PFSK-1 (cell line): ENCODE measurements at regions not wholly inside any gene's neighbourhood (a gene's known extent, or its start where the extent isn't known, plus 50 kb on each side); places are given as distances from the start of the nearest gene placed in this dataset.

Source experiments
- FOXP2 ChIP-seq: optimal IDR thresholded peaks from 2 replicates; pipeline ENCODE3; 2011; ENCODE audit warnings: borderline replicate concordance, control low read depth, inconsistent platforms; ENCODE audit not compliant: insufficient read depth; ENCODE audit errors: extremely low read length, extremely low read depth
- POLR2AphosphoS5 ChIP-seq: IDR thresholded peaks from 2 replicates; pipeline ENCODE4 v1.6.1; 2012; ENCODE audit warnings: low read depth, mild to moderate bottlenecking, control low read depth, low read length, moderate library complexity
- SIN3A ChIP-seq: IDR thresholded peaks from 2 replicates; pipeline ENCODE4 v1.6.1; 2012; ENCODE audit warnings: mild to moderate bottlenecking, low read length, moderate library complexity, borderline replicate concordance; ENCODE audit not compliant: insufficient read depth
- TAF1 ChIP-seq: IDR thresholded peaks from 2 replicates; pipeline ENCODE4 v1.6.1; 2012; ENCODE audit warnings: low read length, control low read depth, borderline replicate concordance; ENCODE audit not compliant: insufficient read depth
- TF ChIP-seq, protein P1 (sequence below), 2 experiments: IDR thresholded peaks; 2 replicates each; pipeline versions ENCODE4 v1.6.1 to v1.8.0; 2011 to 2012; ENCODE audit warnings: low read depth in 2 of 2, low read length in 2 of 2, control low read depth in 1 of 2, inconsistent platforms in 1 of 2, mild to moderate bottlenecking in 1 of 2, moderate library complexity in 1 of 2; ENCODE audit not compliant: insufficient read depth in 1 of 2

DNA sequence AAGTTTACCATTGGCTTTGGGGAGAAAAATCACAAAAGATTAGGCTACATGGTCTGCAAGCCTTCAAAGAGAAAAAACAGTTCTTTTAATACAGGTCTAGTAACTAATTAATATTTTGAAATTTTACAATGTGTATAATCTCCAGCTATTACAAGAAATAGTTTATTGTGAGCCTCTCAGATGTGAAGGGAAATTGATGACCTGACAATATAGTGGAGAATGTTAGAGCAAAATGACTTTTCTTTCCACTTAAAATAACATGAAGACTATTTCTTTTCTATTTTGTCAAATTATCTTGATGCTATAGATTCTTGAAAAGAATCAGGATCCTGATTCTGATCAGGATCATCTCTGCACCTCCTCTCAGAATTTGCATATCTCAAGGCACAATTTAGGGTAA, 362.3 kb downstream of the PMP22 start:
- TF ChIP-seq, protein P1, sequence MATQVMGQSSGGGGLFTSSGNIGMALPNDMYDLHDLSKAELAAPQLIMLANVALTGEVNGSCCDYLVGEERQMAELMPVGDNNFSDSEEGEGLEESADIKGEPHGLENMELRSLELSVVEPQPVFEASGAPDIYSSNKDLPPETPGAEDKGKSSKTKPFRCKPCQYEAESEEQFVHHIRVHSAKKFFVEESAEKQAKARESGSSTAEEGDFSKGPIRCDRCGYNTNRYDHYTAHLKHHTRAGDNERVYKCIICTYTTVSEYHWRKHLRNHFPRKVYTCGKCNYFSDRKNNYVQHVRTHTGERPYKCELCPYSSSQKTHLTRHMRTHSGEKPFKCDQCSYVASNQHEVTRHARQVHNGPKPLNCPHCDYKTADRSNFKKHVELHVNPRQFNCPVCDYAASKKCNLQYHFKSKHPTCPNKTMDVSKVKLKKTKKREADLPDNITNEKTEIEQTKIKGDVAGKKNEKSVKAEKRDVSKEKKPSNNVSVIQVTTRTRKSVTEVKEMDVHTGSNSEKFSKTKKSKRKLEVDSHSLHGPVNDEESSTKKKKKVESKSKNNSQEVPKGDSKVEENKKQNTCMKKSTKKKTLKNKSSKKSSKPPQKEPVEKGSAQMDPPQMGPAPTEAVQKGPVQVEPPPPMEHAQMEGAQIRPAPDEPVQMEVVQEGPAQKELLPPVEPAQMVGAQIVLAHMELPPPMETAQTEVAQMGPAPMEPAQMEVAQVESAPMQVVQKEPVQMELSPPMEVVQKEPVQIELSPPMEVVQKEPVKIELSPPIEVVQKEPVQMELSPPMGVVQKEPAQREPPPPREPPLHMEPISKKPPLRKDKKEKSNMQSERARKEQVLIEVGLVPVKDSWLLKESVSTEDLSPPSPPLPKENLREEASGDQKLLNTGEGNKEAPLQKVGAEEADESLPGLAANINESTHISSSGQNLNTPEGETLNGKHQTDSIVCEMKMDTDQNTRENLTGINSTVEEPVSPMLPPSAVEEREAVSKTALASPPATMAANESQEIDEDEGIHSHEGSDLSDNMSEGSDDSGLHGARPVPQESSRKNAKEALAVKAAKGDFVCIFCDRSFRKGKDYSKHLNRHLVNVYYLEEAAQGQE (IDR thresholded peaks at IDR 0.05; ENCODE audit: insufficient read depth in 1 of 2, low read depth in 2 of 2, low read length in 2 of 2): no peak
- no peak for TF ChIP-seq POLR2AphosphoS5
- TF ChIP-seq TAF1: no peak
- TF ChIP-seq SIN3A: no peak
- no peak for TF ChIP-seq FOXP2

DNA sequence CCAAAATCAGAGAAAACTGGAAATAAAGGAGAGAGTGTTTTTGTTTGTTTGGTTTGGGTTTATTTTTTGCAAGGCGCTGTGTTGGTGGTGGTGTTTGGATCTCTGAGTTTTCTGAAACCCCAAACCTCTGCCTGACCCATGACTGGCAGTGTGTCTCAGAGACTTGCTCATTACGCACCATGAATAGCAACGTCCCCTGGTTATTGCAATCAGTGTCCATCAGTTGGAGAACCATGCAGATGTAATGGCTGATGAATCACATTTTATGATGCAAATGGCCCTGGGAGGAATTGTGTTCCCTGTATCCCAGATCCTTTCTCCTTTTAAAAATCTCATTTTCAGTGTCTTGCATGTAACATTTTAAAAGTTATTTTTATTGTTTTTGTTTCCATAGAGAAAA, 362.8 kb downstream of the PMP22 start:
- TF ChIP-seq, protein P1 (IDR thresholded peaks at IDR 0.05; ENCODE audit: insufficient read depth in 1 of 2, low read depth in 2 of 2, low read length in 2 of 2): no peak
- TF ChIP-seq TAF1 (no peak), FOXP2 (no peak), SIN3A (no peak), POLR2AphosphoS5 (no peak)

DNA sequence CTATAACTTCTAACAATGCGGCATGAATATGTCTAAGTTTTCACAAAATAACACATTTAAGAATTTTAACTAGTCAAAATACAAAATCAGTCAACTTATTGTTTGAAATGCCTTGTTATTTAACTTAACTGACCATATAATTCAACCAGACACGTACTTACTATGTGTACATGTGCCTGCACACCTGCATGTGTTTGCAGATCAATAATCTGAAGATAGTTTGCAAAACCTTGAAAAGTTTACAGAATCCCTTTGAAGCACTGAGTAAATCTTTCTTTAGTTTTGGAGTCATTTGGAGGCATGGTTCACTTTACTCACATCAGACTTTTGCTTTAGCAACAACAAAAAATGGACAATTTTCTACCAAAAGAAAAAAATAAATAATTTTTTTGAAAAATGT, 363.8 kb downstream of the PMP22 start:
- TF ChIP-seq SIN3A: no peak

DNA sequence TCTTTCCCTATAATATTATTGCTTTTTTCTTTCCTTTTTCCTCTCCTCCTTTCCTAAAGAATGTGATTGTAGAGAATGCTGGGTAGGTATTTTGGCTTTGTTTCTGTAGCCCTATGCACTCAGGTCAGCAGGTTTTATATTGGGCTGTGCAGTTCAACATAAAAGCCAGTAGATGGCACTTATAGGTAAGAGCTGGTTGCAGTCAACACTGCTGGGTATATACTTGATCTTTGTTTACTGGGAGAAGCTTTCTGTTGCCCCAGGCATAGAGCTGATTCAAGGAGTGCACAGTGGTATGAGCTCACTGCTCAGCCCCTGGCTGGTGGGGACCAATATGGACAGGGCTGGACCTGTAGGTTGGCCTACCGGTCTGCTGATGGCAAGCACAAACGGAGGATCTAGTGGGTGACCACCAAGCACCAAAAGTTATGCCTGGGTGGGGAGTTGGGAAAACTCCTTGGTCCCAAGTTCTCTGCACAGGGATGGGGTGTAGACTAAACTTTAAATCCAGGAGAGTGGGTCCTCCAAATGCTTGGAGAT, 378.9 kb downstream of the PMP22 start:
- TF ChIP-seq TAF1 (no peak), SIN3A (no peak), FOXP2 (no peak), POLR2AphosphoS5 (no peak)
- TF ChIP-seq, protein P1 (IDR thresholded peaks at IDR 0.05; ENCODE audit: insufficient read depth in 1 of 2, low read depth in 2 of 2, low read length in 2 of 2): no peak

DNA sequence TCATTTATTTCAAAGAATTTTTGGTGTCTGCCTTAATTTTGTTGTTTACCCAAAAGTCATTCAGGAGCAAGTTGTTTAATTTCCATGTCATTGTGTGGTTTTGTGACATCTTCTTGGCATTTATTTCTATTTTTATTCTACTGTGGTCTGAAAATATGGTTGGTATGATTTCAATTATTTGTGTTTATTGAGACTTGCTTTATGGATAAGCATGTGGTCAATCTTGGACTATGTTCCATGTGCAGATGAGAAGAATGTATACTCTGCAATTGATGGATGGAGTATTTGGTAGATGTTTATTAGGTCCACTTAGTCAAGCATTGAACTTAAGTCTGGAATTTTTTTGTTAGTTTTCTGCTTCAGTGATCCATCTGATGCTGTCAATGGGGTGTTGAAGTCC, 383.0 kb downstream of the PMP22 start:
- TF ChIP-seq FOXP2 (no peak), TAF1 (no peak), SIN3A (no peak), POLR2AphosphoS5 (no peak)
- TF ChIP-seq, protein P1 (IDR thresholded peaks at IDR 0.05; ENCODE audit: insufficient read depth in 1 of 2, low read depth in 2 of 2, low read length in 2 of 2): no peak
